Liver (tissue), 8 donors: ENCODE measurements at regions not wholly inside any gene's neighbourhood (a gene's known extent, or its start where the extent isn't known, plus 50 kb on each side); places are given as distances from the start of the nearest gene placed in this dataset.

Experiments
- DNase-seq: peaks from one replicate; pipeline ENCODE4 v3.0.0-alpha.2; 2017; ENCODE audit warnings: low spot score
- H3K27ac ChIP-seq, 2 donors: one replicate each; pipeline ENCODE4 v1.7.0; 2013; ENCODE audit warnings: inconsistent platforms in 2 of 2, low read length in 2 of 2, control low read depth in 1 of 2, low read depth in 1 of 2, mild to moderate bottlenecking in 1 of 2
- H3K27me3 ChIP-seq, 4 donors: one replicate each; pipeline versions ENCODE4 v1.6.1 to v1.7.0; 2013; ENCODE audit warnings: low read length in 3 of 4, inconsistent platforms in 1 of 4, mild to moderate bottlenecking in 1 of 4, moderate library complexity in 1 of 4; ENCODE audit not compliant: control insufficient read depth in 4 of 4, insufficient read depth in 4 of 4
- H3K36me3 ChIP-seq, 4 donors: one replicate each; pipeline versions ENCODE4 v1.6.1 to v1.7.0; 2013; ENCODE audit warnings: low read length in 3 of 4, mild to moderate bottlenecking in 3 of 4, low read depth in 1 of 4, moderate library complexity in 1 of 4; ENCODE audit not compliant: control insufficient read depth in 4 of 4, insufficient read depth in 3 of 4
- H3K4me1 ChIP-seq, 4 donors: one replicate each; pipeline versions ENCODE4 v1.6.1 to v1.7.0; 2013; ENCODE audit warnings: low read length in 3 of 4, mild to moderate bottlenecking in 3 of 4, moderate library complexity in 1 of 4; ENCODE audit not compliant: control insufficient read depth in 4 of 4, insufficient read depth in 4 of 4
- H3K4me3 ChIP-seq, 3 donors: one replicate each; pipeline versions ENCODE4 v1.6.1 to v1.7.0; 2013; ENCODE audit warnings: low read length in 3 of 3, control low read depth in 1 of 3, low read depth in 1 of 3, mild to moderate bottlenecking in 1 of 3
- H3K9ac ChIP-seq, 2 donors: one replicate each; pipeline ENCODE4 v1.7.0; 2013; ENCODE audit warnings: low read length in 2 of 2, mild to moderate bottlenecking in 2 of 2, moderate library complexity in 2 of 2, control low read depth in 1 of 2, low read depth in 1 of 2
- H3K9me3 ChIP-seq, 4 donors: one replicate each; pipeline versions ENCODE4 v1.6.1 to v1.7.0; 2013; ENCODE audit warnings: low read length in 3 of 4; ENCODE audit not compliant: control insufficient read depth in 4 of 4
- EGR1 ChIP-seq, 2 donors: IDR thresholded peaks; 2 replicates each; pipeline ENCODE4 v1.6.1; 2016 to 2018; ENCODE audit warnings: antibody characterized with exemption in 2 of 2, low read depth in 2 of 2
- FOXA1 ChIP-seq: IDR thresholded peaks from 2 replicates; pipeline ENCODE4 v1.6.1; 2016; ENCODE audit warnings: antibody characterized with exemption
- FOXA2 ChIP-seq: IDR thresholded peaks from 2 replicates; pipeline ENCODE4 v1.6.1; 2016; ENCODE audit warnings: antibody characterized with exemption
- GABPA ChIP-seq, 2 donors: IDR thresholded peaks in 1 of 2; conservative IDR thresholded peaks in 1 of 2; 2 replicates each; pipeline ENCODE4 v1.6.1; 2016; ENCODE audit warnings: antibody characterized with exemption in 2 of 2, mild to moderate bottlenecking in 1 of 2, moderate library complexity in 1 of 2
- HNF4A ChIP-seq, 2 donors: conservative IDR thresholded peaks; 2 replicates each; pipeline ENCODE4 v1.6.1; 2016; ENCODE audit warnings: antibody characterized with exemption in 2 of 2, mild to moderate bottlenecking in 2 of 2
- HNF4G ChIP-seq: IDR thresholded peaks from 2 replicates; pipeline ENCODE4 v1.6.1; 2016; ENCODE audit warnings: antibody characterized with exemption
- JUND ChIP-seq, 2 donors: IDR thresholded peaks; 2 replicates each; pipeline ENCODE4 v1.6.1; 2016; ENCODE audit warnings: antibody characterized with exemption in 2 of 2
- NR2F2 ChIP-seq: IDR thresholded peaks from 2 replicates; pipeline ENCODE4 v1.6.1; 2016; ENCODE audit warnings: antibody characterized with exemption
- RAD21 ChIP-seq, 2 donors: IDR thresholded peaks; 2 replicates each; pipeline ENCODE4 v1.6.1; 2016; ENCODE audit warnings: antibody characterized with exemption in 2 of 2, mild to moderate bottlenecking in 2 of 2
- RXRA ChIP-seq, 2 donors: IDR thresholded peaks; 2 replicates each; pipeline ENCODE4 v1.6.1; 2017 to 2018; ENCODE audit warnings: antibody characterized with exemption in 2 of 2, mild to moderate bottlenecking in 1 of 2
- SP1 ChIP-seq: IDR thresholded peaks from 2 replicates; pipeline ENCODE4 v1.6.1; 2018; ENCODE audit warnings: antibody characterized with exemption, mild to moderate bottlenecking
- TAF1 ChIP-seq: conservative IDR thresholded peaks from 2 replicates; pipeline ENCODE4 v1.6.1; 2016; ENCODE audit warnings: antibody characterized with exemption, mild to moderate bottlenecking
- YY1 ChIP-seq: IDR thresholded peaks from 2 replicates; pipeline ENCODE4 v1.6.1; 2016; ENCODE audit warnings: antibody characterized with exemption, mild to moderate bottlenecking
- WGBS: extraction: QIAGEN DNeasy Blood & Tissue Kit; methylation state at CpG from one replicate; pipeline ENCODE4 v1.1.7; 2013; 5-methylcytosine and 5-hydroxymethylcytosine counted together
- TF ChIP-seq, protein P1 (sequence below): IDR thresholded peaks from 2 replicates; pipeline ENCODE4 v1.6.1; 2016; ENCODE audit warnings: antibody characterized with exemption
- TF ChIP-seq, protein P2 (sequence below): fragments of 150-350 bp; IDR thresholded peaks from 2 replicates; pipeline ENCODE4 v1.5.1; 2017; ENCODE audit warnings: improper control_type of control experiment, low read depth, low read length; ENCODE audit not compliant: missing input control
- TF ChIP-seq, protein P3 (sequence below): IDR thresholded peaks from 2 replicates; pipeline ENCODE4 v1.6.1; 2016; ENCODE audit warnings: antibody characterized with exemption, mild to moderate bottlenecking
- TF ChIP-seq, protein P4 (sequence below): IDR thresholded peaks from 2 replicates; pipeline ENCODE4 v1.6.1; 2016; ENCODE audit warnings: antibody characterized with exemption
- donor health status: healthy.
- donor health status: healthy.
- donor health status: healthy.
- donor health status: healthy.
- donor health status: healthy.

DNA sequence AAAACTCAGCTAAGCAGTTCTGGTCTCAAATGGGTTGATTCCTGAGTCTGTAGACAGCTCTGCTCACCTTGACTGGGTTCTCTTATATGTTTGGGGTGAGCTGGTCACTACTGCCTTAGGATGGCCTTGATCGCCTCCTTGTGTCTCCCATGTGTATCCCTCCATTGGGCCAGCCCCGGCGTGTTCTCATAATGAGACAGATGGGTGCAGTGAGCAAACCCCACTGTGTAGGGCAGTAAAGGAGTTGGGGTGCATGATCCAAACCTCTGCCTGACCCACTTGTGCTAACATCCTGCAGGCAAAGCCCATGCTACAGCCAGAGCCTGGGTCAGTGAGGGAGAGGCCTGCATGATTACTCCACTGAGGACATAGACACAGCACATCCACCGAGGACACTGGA lies 657.6 kb downstream of the BRD1 start:
- no peak for DNase-seq
- no peaks in the 10 kb centered on the region for H3K27me3 ChIP-seq

DNA sequence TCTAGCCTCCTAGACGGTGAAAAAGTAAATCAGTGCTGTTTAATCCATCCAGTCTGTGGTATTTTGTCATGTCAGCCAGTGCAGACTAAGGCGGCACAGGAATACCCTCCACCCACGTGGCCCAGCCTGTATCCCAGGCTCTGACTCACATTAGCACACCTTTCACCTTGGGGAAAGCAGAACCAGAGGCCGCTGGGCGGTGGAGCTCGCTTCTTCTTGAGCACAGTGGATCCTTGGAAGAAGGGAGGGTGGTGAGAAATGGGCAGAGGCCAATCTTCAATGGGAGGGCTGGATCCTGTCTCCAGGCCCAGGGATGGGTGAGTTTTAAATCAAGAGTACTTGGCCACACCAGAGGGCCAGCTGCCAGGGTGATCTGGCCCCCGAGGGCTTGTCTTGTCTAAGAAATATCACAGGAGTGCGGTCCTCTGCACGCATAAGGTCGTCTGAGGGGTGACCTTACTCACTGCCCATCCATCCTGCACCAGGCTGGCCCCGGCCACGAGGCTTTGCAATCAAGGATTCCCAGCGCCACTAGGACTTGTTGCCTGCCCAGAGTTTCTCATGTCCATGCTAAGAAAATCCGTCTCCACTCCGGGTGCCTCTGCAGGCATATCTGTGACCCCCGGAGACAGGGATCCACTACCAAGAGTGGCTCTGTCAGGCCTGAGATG lies 658.5 kb downstream of the BRD1 start:
- DNase-seq = no peak

More for the DNA sequence above, 657.6 kb downstream of the BRD1 start:
- Histone ChIP-seq H3K36me3 (no peaks in the 10 kb centered on the region), H3K27ac (no peak overlapping the region), H3K4me1 (no peaks in the 10 kb centered on the region), H3K9me3 (no peaks in the 10 kb centered on the region), H3K9ac (no peak overlapping the region), H3K4me3 (no peak overlapping the region)
- WGBS = 82% methylated on average over 4 of the region's 4 CpGs
- TF ChIP-seq, protein P1, sequence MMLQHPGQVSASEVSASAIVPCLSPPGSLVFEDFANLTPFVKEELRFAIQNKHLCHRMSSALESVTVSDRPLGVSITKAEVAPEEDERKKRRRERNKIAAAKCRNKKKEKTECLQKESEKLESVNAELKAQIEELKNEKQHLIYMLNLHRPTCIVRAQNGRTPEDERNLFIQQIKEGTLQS = no peak
- TF ChIP-seq TAF1 (no peak), HNF4A (conservative IDR thresholded peaks at IDR 0.05) (no peak), NR2F2 (no peak), JUND (IDR thresholded peaks at IDR 0.05) (no peak), SP1 (no peak), YY1 (no peak), GABPA (IDR thresholded peaks at IDR 0.05 in 1 of 2, conservative IDR thresholded peaks at IDR 0.05 in 1 of 2) (no peak), HNF4G (no peak), EGR1 (IDR thresholded peaks at IDR 0.05; ENCODE audit: low read depth in 2 of 2) (no peak), RXRA (IDR thresholded peaks at IDR 0.05) (no peak)
- TF ChIP-seq, protein P2, sequence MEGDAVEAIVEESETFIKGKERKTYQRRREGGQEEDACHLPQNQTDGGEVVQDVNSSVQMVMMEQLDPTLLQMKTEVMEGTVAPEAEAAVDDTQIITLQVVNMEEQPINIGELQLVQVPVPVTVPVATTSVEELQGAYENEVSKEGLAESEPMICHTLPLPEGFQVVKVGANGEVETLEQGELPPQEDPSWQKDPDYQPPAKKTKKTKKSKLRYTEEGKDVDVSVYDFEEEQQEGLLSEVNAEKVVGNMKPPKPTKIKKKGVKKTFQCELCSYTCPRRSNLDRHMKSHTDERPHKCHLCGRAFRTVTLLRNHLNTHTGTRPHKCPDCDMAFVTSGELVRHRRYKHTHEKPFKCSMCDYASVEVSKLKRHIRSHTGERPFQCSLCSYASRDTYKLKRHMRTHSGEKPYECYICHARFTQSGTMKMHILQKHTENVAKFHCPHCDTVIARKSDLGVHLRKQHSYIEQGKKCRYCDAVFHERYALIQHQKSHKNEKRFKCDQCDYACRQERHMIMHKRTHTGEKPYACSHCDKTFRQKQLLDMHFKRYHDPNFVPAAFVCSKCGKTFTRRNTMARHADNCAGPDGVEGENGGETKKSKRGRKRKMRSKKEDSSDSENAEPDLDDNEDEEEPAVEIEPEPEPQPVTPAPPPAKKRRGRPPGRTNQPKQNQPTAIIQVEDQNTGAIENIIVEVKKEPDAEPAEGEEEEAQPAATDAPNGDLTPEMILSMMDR = no peak
- TF ChIP-seq, protein P3, sequence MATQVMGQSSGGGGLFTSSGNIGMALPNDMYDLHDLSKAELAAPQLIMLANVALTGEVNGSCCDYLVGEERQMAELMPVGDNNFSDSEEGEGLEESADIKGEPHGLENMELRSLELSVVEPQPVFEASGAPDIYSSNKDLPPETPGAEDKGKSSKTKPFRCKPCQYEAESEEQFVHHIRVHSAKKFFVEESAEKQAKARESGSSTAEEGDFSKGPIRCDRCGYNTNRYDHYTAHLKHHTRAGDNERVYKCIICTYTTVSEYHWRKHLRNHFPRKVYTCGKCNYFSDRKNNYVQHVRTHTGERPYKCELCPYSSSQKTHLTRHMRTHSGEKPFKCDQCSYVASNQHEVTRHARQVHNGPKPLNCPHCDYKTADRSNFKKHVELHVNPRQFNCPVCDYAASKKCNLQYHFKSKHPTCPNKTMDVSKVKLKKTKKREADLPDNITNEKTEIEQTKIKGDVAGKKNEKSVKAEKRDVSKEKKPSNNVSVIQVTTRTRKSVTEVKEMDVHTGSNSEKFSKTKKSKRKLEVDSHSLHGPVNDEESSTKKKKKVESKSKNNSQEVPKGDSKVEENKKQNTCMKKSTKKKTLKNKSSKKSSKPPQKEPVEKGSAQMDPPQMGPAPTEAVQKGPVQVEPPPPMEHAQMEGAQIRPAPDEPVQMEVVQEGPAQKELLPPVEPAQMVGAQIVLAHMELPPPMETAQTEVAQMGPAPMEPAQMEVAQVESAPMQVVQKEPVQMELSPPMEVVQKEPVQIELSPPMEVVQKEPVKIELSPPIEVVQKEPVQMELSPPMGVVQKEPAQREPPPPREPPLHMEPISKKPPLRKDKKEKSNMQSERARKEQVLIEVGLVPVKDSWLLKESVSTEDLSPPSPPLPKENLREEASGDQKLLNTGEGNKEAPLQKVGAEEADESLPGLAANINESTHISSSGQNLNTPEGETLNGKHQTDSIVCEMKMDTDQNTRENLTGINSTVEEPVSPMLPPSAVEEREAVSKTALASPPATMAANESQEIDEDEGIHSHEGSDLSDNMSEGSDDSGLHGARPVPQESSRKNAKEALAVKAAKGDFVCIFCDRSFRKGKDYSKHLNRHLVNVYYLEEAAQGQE = no peak

More for the DNA sequence above, 658.5 kb downstream of the BRD1 start:
- no peaks in the 10 kb centered on the region for H3K36me3 ChIP-seq
- TF ChIP-seq SP1 (no peak), FOXA1 (no peak), RAD21 (IDR thresholded peaks at IDR 0.05) (no peak), FOXA2 (no peak), HNF4G (no peak), NR2F2 (no peak), TAF1 (no peak), GABPA (IDR thresholded peaks at IDR 0.05 in 1 of 2, conservative IDR thresholded peaks at IDR 0.05 in 1 of 2) (no peak), YY1 (no peak), RXRA (IDR thresholded peaks at IDR 0.05) (no peak)
- TF ChIP-seq, protein P4, sequence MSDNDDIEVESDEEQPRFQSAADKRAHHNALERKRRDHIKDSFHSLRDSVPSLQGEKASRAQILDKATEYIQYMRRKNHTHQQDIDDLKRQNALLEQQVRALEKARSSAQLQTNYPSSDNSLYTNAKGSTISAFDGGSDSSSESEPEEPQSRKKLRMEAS = no peak
- H3K9ac ChIP-seq = no peak overlapping the region
- H3K27ac ChIP-seq = no peak overlapping the region
- H3K9me3 ChIP-seq = no peaks in the 10 kb centered on the region
- no peaks in the 10 kb centered on the region for H3K4me1 ChIP-seq
- no peaks in the 10 kb centered on the region for H3K27me3 ChIP-seq
- H3K4me3 ChIP-seq = no peak overlapping the region
- 73% methylated on average over 16 of the region's 16 CpGs for WGBS
